Activated naive CD8-positive, alpha-beta T cell treated with anti-CD3 and anti-CD28 coated beads for 36 hours (primary cell): ENCODE measurements at regions not wholly inside any gene's neighbourhood (a gene's known extent, or its start where the extent isn't known, plus 50 kb on each side); places are given as distances from the start of the nearest gene placed in this dataset.
"Not testable (repeated sequence)": the region's sequence is repeated elsewhere in the genome, so short reads cannot be mapped to it uniquely, and the experiment has no call there.

Source experiments
- DNase-seq: peaks from one replicate; pipeline ENCODE4 v3.0.0; 2021
- H3K27ac Mint-ChIP-seq: one replicate; pipeline ENCODE4 v1.8.0; 2022; ENCODE audit warnings: mild to moderate bottlenecking, moderate library complexity, mixed read lengths
- H3K27me3 Mint-ChIP-seq: one replicate; pipeline ENCODE4 v1.8.0; 2022; ENCODE audit warnings: mild to moderate bottlenecking, mixed read lengths
- H3K36me3 Mint-ChIP-seq: one replicate; pipeline ENCODE4 v1.8.0; 2021; ENCODE audit warnings: mild to moderate bottlenecking, mixed read lengths
- H3K4me1 Mint-ChIP-seq: one replicate; pipeline ENCODE4 v1.8.0; 2021; ENCODE audit warnings: mixed read lengths
- H3K4me3 Mint-ChIP-seq: one replicate; pipeline ENCODE4 v1.8.0; 2022; ENCODE audit warnings: mild to moderate bottlenecking, moderate library complexity, mixed read lengths
- H3K9me3 Mint-ChIP-seq: one replicate; pipeline ENCODE4 v1.8.0; 2022; ENCODE audit warnings: mixed read lengths

- no peak overlapping the region for H3K27ac Mint-ChIP-seq
Observed at GRCh38 chr7:17427924-17428323, 129.5 kb downstream of the AHR start.

GRCh38 chr7:17429579-17429978, 131.1 kb downstream of the AHR start:
- H3K4me1 Mint-ChIP-seq = no peaks in the 10 kb centered on the region
- H3K27ac Mint-ChIP-seq = no peak overlapping the region
- peaks cover 13% of the 10 kb centered on the region for H3K27me3 Mint-ChIP-seq
- peaks cover 15% of the 10 kb centered on the region for H3K9me3 Mint-ChIP-seq
- no peak overlapping the region for H3K4me3 Mint-ChIP-seq
- H3K36me3 Mint-ChIP-seq = peaks cover 3% of the 10 kb centered on the region
- DNase-seq = no peak

More at GRCh38 chr7:17427924-17428323, 129.5 kb downstream of the AHR start:
- Mint-ChIP-seq H3K9me3 (peaks cover 15% of the 10 kb centered on the region), H3K4me1 (no peaks in the 10 kb centered on the region), H3K27me3 (peaks cover 13% of the 10 kb centered on the region), H3K4me3 (no peak overlapping the region), H3K36me3 (peaks cover 3% of the 10 kb centered on the region)
- no peak for DNase-seq

GRCh38 chr7:17432793-17433192, 134.3 kb downstream of the AHR start:
- no peaks in the 10 kb centered on the region for H3K36me3 Mint-ChIP-seq
- H3K27me3 Mint-ChIP-seq = peaks cover 6% of the 10 kb centered on the region
- no peaks in the 10 kb centered on the region for H3K4me1 Mint-ChIP-seq
- H3K9me3 Mint-ChIP-seq = peaks cover 10% of the 10 kb centered on the region
- DNase-seq = no peak
- no peak overlapping the region for H3K27ac Mint-ChIP-seq
- H3K4me3 Mint-ChIP-seq = no peak overlapping the region

GRCh38 chr7:17434191-17434590, 135.7 kb downstream of the AHR start:
- H3K27me3 Mint-ChIP-seq = peaks cover 6% of the 10 kb centered on the region
- H3K27ac Mint-ChIP-seq = no peak overlapping the region
- H3K36me3 Mint-ChIP-seq = no peaks in the 10 kb centered on the region
- H3K4me1 Mint-ChIP-seq = peaks cover 8% of the 10 kb centered on the region
- DNase-seq = no peak
- H3K4me3 Mint-ChIP-seq = no peak overlapping the region
- peaks cover under 1% of the 10 kb centered on the region for H3K9me3 Mint-ChIP-seq

- H3K4me3 Mint-ChIP-seq = no peak overlapping the region
- peaks cover 6% of the 10 kb centered on the region for H3K27me3 Mint-ChIP-seq
- no peak overlapping the region for H3K27ac Mint-ChIP-seq
- no peaks in the 10 kb centered on the region for H3K36me3 Mint-ChIP-seq
- DNase-seq = no peak
- H3K4me1 Mint-ChIP-seq = peaks cover 8% of the 10 kb centered on the region
- peaks cover 2% of the 10 kb centered on the region for H3K9me3 Mint-ChIP-seq
Observed at GRCh38 chr7:17434841-17435692, 136.6 kb downstream of the AHR start.

GRCh38 chr7:17436126-17436525, 137.7 kb downstream of the AHR start:
- Mint-ChIP-seq H3K4me1 (peaks cover 8% of the 10 kb centered on the region), H3K27ac (no peak overlapping the region), H3K27me3 (peaks cover under 1% of the 10 kb centered on the region), H3K9me3 (peaks cover 10% of the 10 kb centered on the region), H3K36me3 (peaks cover 4% of the 10 kb centered on the region), H3K4me3 (no peak overlapping the region)
- no peak for DNase-seq

- DNase-seq = no peak
- Mint-ChIP-seq H3K4me3 (no peak overlapping the region), H3K4me1 (peaks cover 12% of the 10 kb centered on the region), H3K27me3 (no peaks in the 10 kb centered on the region), H3K36me3 (peaks cover 4% of the 10 kb centered on the region), H3K9me3 (peaks cover 14% of the 10 kb centered on the region), H3K27ac (no peak overlapping the region)
Observed at GRCh38 chr7:17437586-17437985, 139.1 kb downstream of the AHR start.

GRCh38 chr7:17440025-17440784, 141.8 kb downstream of the AHR start:
- peaks cover 14% of the 10 kb centered on the region for H3K9me3 Mint-ChIP-seq
- H3K27ac Mint-ChIP-seq = peak overlapping the region; percentile 47
- H3K36me3 Mint-ChIP-seq, H3K27me3 Mint-ChIP-seq, DNase-seq, H3K4me3 Mint-ChIP-seq: not testable (repeated sequence)
- peaks cover 14% of the 10 kb centered on the region for H3K4me1 Mint-ChIP-seq

- no peaks in the 10 kb centered on the region for H3K27me3 Mint-ChIP-seq
- peak overlapping the region; percentile 47 for H3K27ac Mint-ChIP-seq
- peaks cover 14% of the 10 kb centered on the region for H3K9me3 Mint-ChIP-seq
- peaks cover 4% of the 10 kb centered on the region for H3K36me3 Mint-ChIP-seq
- no peak overlapping the region for H3K4me3 Mint-ChIP-seq
- DNase-seq = no peak
- peaks cover 14% of the 10 kb centered on the region for H3K4me1 Mint-ChIP-seq
Observed at GRCh38 chr7:17440831-17441230, 142.4 kb downstream of the AHR start.

- H3K9me3 Mint-ChIP-seq = peaks cover 16% of the 10 kb centered on the region
- no peak overlapping the region for H3K27ac Mint-ChIP-seq
Observed at GRCh38 chr7:17441557-17441956, 143.1 kb downstream of the AHR start.

GRCh38 chr7:17444151-17444550, 145.7 kb downstream of the AHR start:
- no peak overlapping the region for H3K27ac Mint-ChIP-seq
- peaks cover 22% of the 10 kb centered on the region for H3K9me3 Mint-ChIP-seq
- H3K4me3 Mint-ChIP-seq = no peak overlapping the region
- H3K4me1 Mint-ChIP-seq = peaks cover 7% of the 10 kb centered on the region
- peaks cover 17% of the 10 kb centered on the region for H3K27me3 Mint-ChIP-seq
- no peak for DNase-seq
- H3K36me3 Mint-ChIP-seq = peaks cover 6% of the 10 kb centered on the region

More at GRCh38 chr7:17441557-17441956, 143.1 kb downstream of the AHR start:
- Mint-ChIP-seq H3K4me3 (no peak overlapping the region), H3K4me1 (peaks cover 14% of the 10 kb centered on the region), H3K36me3 (peaks cover 4% of the 10 kb centered on the region), H3K27me3 (peaks cover 4% of the 10 kb centered on the region)
- no peak for DNase-seq

GRCh38 chr7:17444673-17445072, 146.2 kb downstream of the AHR start:
- Mint-ChIP-seq H3K27me3 (peaks cover 17% of the 10 kb centered on the region), H3K36me3 (peaks cover 6% of the 10 kb centered on the region)

GRCh38 chr7:17446340-17446739, 147.9 kb downstream of the AHR start:
- no peak overlapping the region for H3K27ac Mint-ChIP-seq
- H3K4me1 Mint-ChIP-seq = peaks cover 4% of the 10 kb centered on the region

More at GRCh38 chr7:17444673-17445072, 146.2 kb downstream of the AHR start:
- Mint-ChIP-seq H3K27ac (no peak overlapping the region), H3K9me3 (peaks cover 20% of the 10 kb centered on the region), H3K4me1 (peaks cover 6% of the 10 kb centered on the region), H3K4me3 (no peak overlapping the region)
- DNase-seq = no peak

GRCh38 chr7:17447728-17448478, 149.5 kb downstream of the AHR start:
- Mint-ChIP-seq H3K36me3 (peaks cover 2% of the 10 kb centered on the region), H3K27ac (no peak overlapping the region), H3K4me3 (no peak overlapping the region), H3K27me3 (peaks cover 17% of the 10 kb centered on the region), H3K9me3 (peaks cover 8% of the 10 kb centered on the region), H3K4me1 (peaks cover 2% of the 10 kb centered on the region)
- DNase-seq = no peak

More at GRCh38 chr7:17446340-17446739, 147.9 kb downstream of the AHR start:
- Mint-ChIP-seq H3K4me3 (no peak overlapping the region), H3K27me3 (peaks cover 17% of the 10 kb centered on the region), H3K9me3 (peaks cover 10% of the 10 kb centered on the region), H3K36me3 (peaks cover 2% of the 10 kb centered on the region)
- DNase-seq = no peak
